Heart right ventricle (tissue), 16 donors: ENCODE measurements at regions not wholly inside any gene's neighbourhood (a gene's known extent, or its start where the extent isn't known, plus 50 kb on each side); places are given as distances from the start of the nearest gene placed in this dataset.

ENCODE experiments used
- ATAC-seq, 8 donors: fragments of 200-7000 bp; cut with Tn5 transposase; one replicate each; pipeline ENCODE4 v1.9.1; 2020; ENCODE audit warnings: mild to moderate bottlenecking in 8 of 8, moderate library complexity in 8 of 8, moderate number of reproducible peaks in 1 of 8
- DNase-seq, 2 donors: peaks; one replicate each; pipeline ENCODE4 v3.0.0-alpha.2; 2020
- H3K27ac ChIP-seq, 10 donors: fragments of 200-600 bp; sonication (generic) in 2 of 10; one replicate each; pipeline versions ENCODE4 v1.5.0 to v1.8.0; 2020 to 2022; ENCODE audit warnings: mild to moderate bottlenecking in 3 of 10
- H3K27me3 ChIP-seq, 7 donors: fragments of 200-600 bp; one replicate each; pipeline ENCODE4 v1.8.0; 2021 to 2022; ENCODE audit warnings: mild to moderate bottlenecking in 2 of 7
- H3K36me3 ChIP-seq, 9 donors: fragments of 200-600 bp; sonication (generic) in 1 of 9; one replicate each; pipeline versions ENCODE4 v1.5.0 to v1.8.0; 2020 to 2022; ENCODE audit warnings: mild to moderate bottlenecking in 2 of 9
- H3K4me1 ChIP-seq, 9 donors: fragments of 200-600 bp; sonication (generic) in 1 of 9; one replicate each; pipeline versions ENCODE4 v1.5.0 to v1.8.0; 2020 to 2022; ENCODE audit warnings: mild to moderate bottlenecking in 4 of 9
- H3K4me3 ChIP-seq, 10 donors: fragments of 200-600 bp; sonication (generic) in 2 of 10; one replicate each; pipeline versions ENCODE4 v1.5.0 to v1.8.0; 2020 to 2022; ENCODE audit warnings: mild to moderate bottlenecking in 7 of 10, moderate library complexity in 2 of 10
- H3K9me3 ChIP-seq, 11 donors: fragments of 200-600 bp in 10 of 11; sonication (generic) in 2 of 11; one replicate each; pipeline versions ENCODE4 v1.5.0 to v1.8.0; 2013 to 2022; ENCODE audit warnings: mild to moderate bottlenecking in 2 of 11, control low read depth in 1 of 11, moderate library complexity in 1 of 11
- CTCF ChIP-seq, 9 donors: fragments of 200-600 bp; sonication (generic) in 2 of 9; IDR thresholded peaks; one replicate each; pipeline versions ENCODE4 v1.5.0 to v1.8.0; 2021 to 2022; ENCODE audit warnings: antibody characterized with exemption in 9 of 9, mild to moderate bottlenecking in 5 of 9, moderate library complexity in 1 of 9
- WGBS, 2 donors: extraction: QIAGEN DNeasy Blood & Tissue Kit; methylation state at CpG; one replicate each; pipeline ENCODE4 v1.1.7; 2013; ENCODE audit warnings: inconsistent platforms in 1 of 2; 5-methylcytosine and 5-hydroxymethylcytosine counted together
- intact Hi-C, 10 donors: fragments of 100-400 bp; cut with DNase I; formaldehyde crosslinking; loops; one replicate each; pipeline versions ENCODE4 v1.11.1 to v1.14.2; 2022
- donor health status: Arrhythmogenic right ventricular cardiomyopathy.
- donor health status: ischemic (EF 13 %, LVEDD 7.1; RV severe dilation, severe dysfunction).
- donor health status: healthy with polysubstance abuse.
- donor health status: DM: no; HTN: yes; CAD: no.
- donor health status: DM: no; HTN: no; CAD: no.
- donor health status: ischemic (EF 25% LVEDD 6.9; RV normal size, moderate dysfunction).
- donor health status: ischemic (EF 25% LVEDD 5.7; RV mildly dilated, moderate dysfunction).
- donor health status: healthy.
- donor health status: DM: yes; HTN: yes; CAD: no.
- donor health status: Ischemic cardiomyopathy.
- donor health status: ischemic (EF 35%, LVEDD 5.7; RV mildly dilated, moderate dysfunction).
- donor health status: nonischemic (EF 11% LVEDD 7.7; RV severe dilation, severe dysfunction).
- donor health status: DM: yes; HTN: yes; CAD: no.
- donor health status: PGD.
- donor health status: ischemic (EF 29% LVEDD 5.4; RV normal size, mild dysfunction).
- donor health status: nonischemic (EF 23%, LVEDD 6.1; RV moderate dilation, normal function).

- peaks cover 0 to 12% (median 0%) of the 10 kb centered on the region in 9 donors for H3K4me1 ChIP-seq
- WGBS, 2 donors, result 40 to 60% methylated on average over 4 of the region's 4 CpGs
- H3K27me3 ChIP-seq, result peaks cover 0 to 3% (median 0%) of the 10 kb centered on the region in 7 donors
- no peaks in the 10 kb centered on the region for H3K9me3 ChIP-seq
- no peak overlapping the region for H3K27ac ChIP-seq
- ATAC-seq (no peak), DNase-seq (no peak)
- intact Hi-C loops, result no loop called here
- no peak for TF ChIP-seq CTCF (IDR thresholded peaks at IDR 0.05)
- H3K36me3 ChIP-seq, result no peaks in the 10 kb centered on the region
- H3K4me3 ChIP-seq, result no peak overlapping the region
Measured at GRCh38 chr4:11074581-11075241, 354.0 kb downstream of the HS3ST1 start.

- no peak for TF ChIP-seq CTCF (IDR thresholded peaks at IDR 0.05)
- Histone ChIP-seq H3K9me3 (no peaks in the 10 kb centered on the region), H3K27me3 (peaks cover 0 to 3% (median 0%) of the 10 kb centered on the region in 7 donors), H3K36me3 (no peaks in the 10 kb centered on the region), H3K4me3 (no peak overlapping the region), H3K4me1 (peaks cover 0 to 12% (median 0%) of the 10 kb centered on the region in 9 donors), H3K27ac (peak overlapping the region in 4 of 10 donors; percentile 13 to 47 (median 34))
- intact Hi-C loops, result no loop called here
- 71 to 76% methylated on average over 6 of the region's 6 CpGs for WGBS, 2 donors
- ATAC-seq (peak; percentile 82 to 95 (median 88)), DNase-seq (peak; percentile 42 to 43)
Measured at GRCh38 chr4:11073621-11074051, 355.1 kb downstream of the HS3ST1 start.

GRCh38 chr4:11072999-11073398 lies 355.7 kb downstream of the HS3ST1 start:
- H3K27ac ChIP-seq, result peak overlapping the region in 2 of 10 donors; percentile 19 to 41
- ATAC-seq (peak in 6 of 8 donors; percentile 10 to 52 (median 28)), DNase-seq (no peak)
- whole genome bisulfite sequencing, 2 donors, result 64 to 72% methylated on average over 8 of the region's 8 CpGs
- H3K9me3 ChIP-seq, result no peaks in the 10 kb centered on the region
- H3K4me1 ChIP-seq, result peaks cover 0 to 12% (median 0%) of the 10 kb centered on the region in 9 donors
- no peak for TF ChIP-seq CTCF (IDR thresholded peaks at IDR 0.05)
- no peaks in the 10 kb centered on the region for H3K36me3 ChIP-seq
- intact Hi-C loops, result no loop called here
- H3K27me3 ChIP-seq, result peaks cover 0 to 4% (median 0%) of the 10 kb centered on the region in 7 donors
- no peak overlapping the region for H3K4me3 ChIP-seq

- no peak for ATAC-seq
- WGBS, 2 donors, result 93 to 94% methylated on average over 5 of the region's 5 CpGs
- no peak for DNase-seq
- H3K36me3 ChIP-seq, result no peaks in the 10 kb centered on the region
- H3K27ac ChIP-seq, result no peak overlapping the region
- peaks cover 0 to 5% (median 0%) of the 10 kb centered on the region in 7 donors for H3K27me3 ChIP-seq
- H3K4me3 ChIP-seq, result no peak overlapping the region
- H3K4me1 ChIP-seq, result peaks cover 0 to 12% (median 0%) of the 10 kb centered on the region in 9 donors
- no peaks in the 10 kb centered on the region for H3K9me3 ChIP-seq
- intact Hi-C loops, result no loop called here
- no peak for TF ChIP-seq CTCF (IDR thresholded peaks at IDR 0.05)
Measured at GRCh38 chr4:11072463-11072862, 356.2 kb downstream of the HS3ST1 start.
